IMR-90 (cell line): ENCODE measurements at regions not wholly inside any gene's neighbourhood (a gene's known extent, or its start where the extent isn't known, plus 50 kb on each side); places are given as distances from the start of the nearest gene placed in this dataset.

Source experiments
- ATAC-seq: fragments of 200-7000 bp; cut with Tn5 transposase; 2 replicates; pipeline ENCODE4 v1.9.1; 2020; ENCODE audit warnings: low read depth, mild to moderate bottlenecking, moderate library complexity
- BruUV-seq: library from RNA; stranded (reverse); fragments of 400-500 nt; replicated peaks from 2 replicates; lab custom pipeline; 2021; lab: Mats Ljungman, UMichigan
- CTCF ChIA-PET: fragments of 300-600 bp; formaldehyde crosslinking; extraction: SDS; loops from one replicate; lab custom pipeline; 2021; ENCODE audit warnings: antibody characterized with exemption; lab: Yijun Ruan, JAX
- POLR2A ChIA-PET: fragments of 300-600 bp; sonication (Branson Sonifier 250); formaldehyde crosslinking; loops from one replicate; lab custom pipeline; 2022; ENCODE audit warnings: antibody characterized with exemption; ENCODE audit not compliant: unreplicated experiment; lab: Charles Lee
- DNase-seq: peaks from one replicate; pipeline ENCODE4 v3.0.0; 2013
- H2AFZ ChIP-seq: replicated peaks from 2 replicates; pipeline ENCODE3; 2013; ENCODE audit warnings: low read length, mild to moderate bottlenecking; ENCODE audit not compliant: poor library complexity
- H2AK5ac ChIP-seq: 2 replicates; pipeline ENCODE4 v1.6.1; 2013; ENCODE audit warnings: low read depth, low read length, inconsistent platforms
- H2AK9ac ChIP-seq: replicated peaks from 2 replicates; pipeline ENCODE3; 2013; ENCODE audit warnings: mild to moderate bottlenecking, low read depth, low read length, moderate library complexity; ENCODE audit not compliant: poor library complexity
- H2BK120ac ChIP-seq: 2 replicates; pipeline ENCODE4 v1.6.1; 2013; ENCODE audit warnings: low read depth, low read length, inconsistent platforms
- H2BK15ac ChIP-seq: 3 replicates; pipeline ENCODE4 v1.6.1; 2013; ENCODE audit warnings: low read depth, low read length, inconsistent platforms
- H2BK20ac ChIP-seq: 2 replicates; pipeline ENCODE4 v1.6.1; 2013; ENCODE audit warnings: low read depth, mild to moderate bottlenecking, inconsistent platforms, low read length, moderate library complexity
- H2BK5ac ChIP-seq: 2 replicates; pipeline ENCODE4 v1.6.1; 2013; ENCODE audit warnings: mild to moderate bottlenecking, low read depth, low read length, inconsistent platforms; ENCODE audit not compliant: poor library complexity, severe bottlenecking
- H3K14ac ChIP-seq: replicated peaks from 2 replicates; pipeline ENCODE4 v1.6.1; 2013; ENCODE audit warnings: low read depth, low read length, inconsistent platforms
- H3K18ac ChIP-seq: 2 replicates; pipeline ENCODE4 v1.6.1; 2013; ENCODE audit warnings: low read depth, low read length, control low read depth
- H3K23ac ChIP-seq: 2 replicates; pipeline ENCODE4 v1.6.1; 2013; ENCODE audit warnings: low read depth, low read length, inconsistent platforms
- H3K27ac ChIP-seq: 2 replicates; pipeline ENCODE4 v1.5.1; 2013; ENCODE audit warnings: mild to moderate bottlenecking, control low read depth, low read length; ENCODE audit not compliant: insufficient read depth
- H3K27me3 ChIP-seq: 2 replicates; pipeline ENCODE4 v1.6.1; 2013; ENCODE audit warnings: low read length; ENCODE audit not compliant: control insufficient read depth, insufficient read depth
- H3K36me3 ChIP-seq: 2 replicates; pipeline ENCODE4 v1.6.1; 2013; ENCODE audit warnings: low read length, mixed read lengths; ENCODE audit not compliant: control insufficient read depth, insufficient read depth
- H3K4ac ChIP-seq: 2 replicates; pipeline ENCODE4 v1.6.1; 2013; ENCODE audit warnings: low read depth, low read length, inconsistent platforms
- H3K4me1 ChIP-seq: 2 replicates; pipeline ENCODE4 v1.6.1; 2013; ENCODE audit warnings: low read length, mixed read lengths; ENCODE audit not compliant: control insufficient read depth, insufficient read depth
- H3K4me2 ChIP-seq: 2 replicates; pipeline ENCODE4 v1.6.1; 2013; ENCODE audit warnings: low read depth, mild to moderate bottlenecking, control low read depth, low read length, moderate library complexity
- H3K4me3 ChIP-seq: 2 replicates; pipeline ENCODE4 v1.5.1; 2013; ENCODE audit warnings: low read depth, mild to moderate bottlenecking, control low read depth, low read length, moderate library complexity; ENCODE audit not compliant: insufficient read depth
- H3K56ac ChIP-seq: 2 replicates; pipeline ENCODE4 v1.6.1; 2013; ENCODE audit warnings: low read length, inconsistent platforms; ENCODE audit not compliant: insufficient read depth; ENCODE audit errors: extremely low read depth
- H3K79me1 ChIP-seq, 2 experiments: 2 replicates each; pipeline ENCODE4 v1.6.1; 2013; ENCODE audit warnings: low read length in 2 of 2, inconsistent platforms in 1 of 2, low read depth in 1 of 2
- H3K9ac ChIP-seq: 2 replicates; pipeline ENCODE4 v1.6.1; 2013; ENCODE audit warnings: low read depth, low read length, control low read depth
- H3K9me1 ChIP-seq: 2 replicates; pipeline ENCODE4 v1.6.1; 2013; ENCODE audit warnings: low read length, inconsistent platforms; ENCODE audit not compliant: insufficient read depth
- H3K9me3 ChIP-seq: 2 replicates; pipeline ENCODE4 v1.6.1; 2013; ENCODE audit warnings: low read length; ENCODE audit not compliant: control insufficient read depth, insufficient read depth
- H4K20me1 ChIP-seq: 2 replicates; pipeline ENCODE4 v1.6.1; 2013; ENCODE audit warnings: low read length, inconsistent platforms; ENCODE audit not compliant: insufficient read depth
- H4K5ac ChIP-seq: 2 replicates; pipeline ENCODE4 v1.6.1; 2013; ENCODE audit warnings: mild to moderate bottlenecking, low read depth, low read length, control low read depth
- H4K8ac ChIP-seq, 2 experiments: 2 replicates each; pipeline ENCODE4 v1.6.1; 2013; ENCODE audit warnings: low read depth in 2 of 2, low read length in 2 of 2, control low read depth in 1 of 2, inconsistent platforms in 1 of 2
- H4K91ac ChIP-seq: 2 replicates; pipeline ENCODE4 v1.6.1; 2013; ENCODE audit warnings: low read depth, low read length, inconsistent platforms; ENCODE audit not compliant: insufficient read depth
- CEBPB ChIP-seq: IDR thresholded peaks from 2 replicates; pipeline ENCODE4 v1.6.1; 2012; ENCODE audit warnings: low read depth, low read length, improper control_type of control experiment
- MAFK ChIP-seq: IDR thresholded peaks from 2 replicates; pipeline ENCODE4 v1.6.1; 2012; ENCODE audit warnings: low read depth, low read length, improper control_type of control experiment
- MAZ ChIP-seq: IDR thresholded peaks from 2 replicates; pipeline ENCODE4 v1.6.1; 2012; ENCODE audit warnings: low read depth, mild to moderate bottlenecking, low read length, improper control_type of control experiment, moderate library complexity, borderline replicate concordance
- RAD21 ChIP-seq: IDR thresholded peaks from 2 replicates; pipeline ENCODE4 v1.6.1; 2012; ENCODE audit warnings: low read length, improper control_type of control experiment
- WGBS, 2 experiments: methylation state at CpG; one replicate each; pipeline versions ENCODE4 v1.1.5 to v1.1.7; 2013; ENCODE audit warnings: missing lambda C conversion rate in 2 of 2; ENCODE audit not compliant: insufficient read length in 1 of 2; ENCODE audit errors: extremely low coverage in 2 of 2; 5-methylcytosine and 5-hydroxymethylcytosine counted together
- dilution Hi-C: fragments of 300-500 bp; cut with HindIII; formaldehyde crosslinking; loops from one replicate; pipeline ENCODE4 v1.14.3; 2018; ENCODE audit warnings: low sequenced_read_pairs; ENCODE audit not compliant: unreplicated experiment
- in situ Hi-C: fragments of 300-500 bp; cut with MboI; formaldehyde crosslinking; loops from 3 replicates; pipeline ENCODE4 v1.14.3; 2019; ENCODE audit warnings: low sequenced_read_pairs, inconsistent platforms, mixed read lengths
- intact Hi-C: fragments of 100-400 bp; cut with micrococcal nuclease; formaldehyde crosslinking; loops from 2 replicates; pipeline ENCODE4 v1.10.0; 2022
- TF ChIP-seq, protein P1 (sequence below): fragments of 150-350 bp; IDR thresholded peaks from 2 replicates; pipeline ENCODE4 v1.6.1; 2016; ENCODE audit warnings: low read depth, mild to moderate bottlenecking, low read length, moderate library complexity, borderline replicate concordance
- TF ChIP-seq, protein P2 (sequence below): conservative IDR thresholded peaks from 2 replicates; pipeline ENCODE4 v1.5.1; 2012; ENCODE audit warnings: mild to moderate bottlenecking, low read depth, low read length, improper control_type of control experiment

DNA sequence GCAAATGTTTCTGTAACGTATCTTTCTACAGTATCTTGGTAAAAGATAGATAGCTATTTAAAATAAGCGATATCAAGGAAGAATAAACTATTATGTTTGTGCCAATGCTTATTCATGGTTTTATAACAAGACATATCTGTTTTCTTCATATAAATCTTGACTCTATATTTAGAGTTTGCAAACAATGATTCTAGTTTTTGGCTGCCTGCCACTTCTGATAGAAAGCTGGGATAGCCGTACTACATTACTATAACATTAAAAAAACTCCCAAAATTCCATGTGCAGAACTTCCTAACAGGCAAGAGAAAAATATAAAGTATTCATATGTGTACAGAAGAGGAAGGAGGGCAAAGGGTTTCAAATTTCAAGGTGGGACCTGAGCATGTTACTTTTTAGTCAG is 985.0 kb downstream of the BCL11A start:
- WGBS, 2 experiments, result no CpG with 5 or more reads among the region's 3 CpGs
- CTCF ChIA-PET, result no interaction called here
- BruUV-seq, result no TSS peak
- no peak overlapping the region for H2BK20ac ChIP-seq
- no peaks in the 10 kb centered on the region for H4K20me1 ChIP-seq
- no peaks in the 10 kb centered on the region for H3K36me3 ChIP-seq
- H3K79me1 ChIP-seq, result no peaks in the 10 kb centered on the region
- intact Hi-C loops, result no loop called here
- H3K4me1 ChIP-seq, result no peaks in the 10 kb centered on the region
- no peak overlapping the region for H2BK15ac ChIP-seq
- no peaks in the 10 kb centered on the region for H3K27me3 ChIP-seq
- no peaks in the 10 kb centered on the region for H3K9me1 ChIP-seq
- POLR2A ChIA-PET, result no interaction called here
- H3K4me3 ChIP-seq, result no peak overlapping the region
- H2AK5ac ChIP-seq, result no peak overlapping the region
- no peak overlapping the region for H4K8ac ChIP-seq
- DNase-seq, result no peak
- dilution Hi-C loops, result no loop called here
- H2BK5ac ChIP-seq, result no peak overlapping the region
- H3K18ac ChIP-seq, result no peak overlapping the region
- H3K4me2 ChIP-seq, result no peak overlapping the region
- no peak overlapping the region for H4K91ac ChIP-seq
- TF ChIP-seq RAD21 (no peak), MAZ (no peak), CEBPB (no peak), MAFK (no peak)
- TF ChIP-seq, protein P1, sequence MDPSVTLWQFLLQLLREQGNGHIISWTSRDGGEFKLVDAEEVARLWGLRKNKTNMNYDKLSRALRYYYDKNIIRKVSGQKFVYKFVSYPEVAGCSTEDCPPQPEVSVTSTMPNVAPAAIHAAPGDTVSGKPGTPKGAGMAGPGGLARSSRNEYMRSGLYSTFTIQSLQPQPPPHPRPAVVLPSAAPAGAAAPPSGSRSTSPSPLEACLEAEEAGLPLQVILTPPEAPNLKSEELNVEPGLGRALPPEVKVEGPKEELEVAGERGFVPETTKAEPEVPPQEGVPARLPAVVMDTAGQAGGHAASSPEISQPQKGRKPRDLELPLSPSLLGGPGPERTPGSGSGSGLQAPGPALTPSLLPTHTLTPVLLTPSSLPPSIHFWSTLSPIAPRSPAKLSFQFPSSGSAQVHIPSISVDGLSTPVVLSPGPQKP, result no peak
- TF ChIP-seq, protein P2, sequence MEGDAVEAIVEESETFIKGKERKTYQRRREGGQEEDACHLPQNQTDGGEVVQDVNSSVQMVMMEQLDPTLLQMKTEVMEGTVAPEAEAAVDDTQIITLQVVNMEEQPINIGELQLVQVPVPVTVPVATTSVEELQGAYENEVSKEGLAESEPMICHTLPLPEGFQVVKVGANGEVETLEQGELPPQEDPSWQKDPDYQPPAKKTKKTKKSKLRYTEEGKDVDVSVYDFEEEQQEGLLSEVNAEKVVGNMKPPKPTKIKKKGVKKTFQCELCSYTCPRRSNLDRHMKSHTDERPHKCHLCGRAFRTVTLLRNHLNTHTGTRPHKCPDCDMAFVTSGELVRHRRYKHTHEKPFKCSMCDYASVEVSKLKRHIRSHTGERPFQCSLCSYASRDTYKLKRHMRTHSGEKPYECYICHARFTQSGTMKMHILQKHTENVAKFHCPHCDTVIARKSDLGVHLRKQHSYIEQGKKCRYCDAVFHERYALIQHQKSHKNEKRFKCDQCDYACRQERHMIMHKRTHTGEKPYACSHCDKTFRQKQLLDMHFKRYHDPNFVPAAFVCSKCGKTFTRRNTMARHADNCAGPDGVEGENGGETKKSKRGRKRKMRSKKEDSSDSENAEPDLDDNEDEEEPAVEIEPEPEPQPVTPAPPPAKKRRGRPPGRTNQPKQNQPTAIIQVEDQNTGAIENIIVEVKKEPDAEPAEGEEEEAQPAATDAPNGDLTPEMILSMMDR, result no peak
- no peak overlapping the region for H3K4ac ChIP-seq
- no peak overlapping the region for H3K23ac ChIP-seq
- no peak overlapping the region for H2AFZ ChIP-seq
- no peaks in the 10 kb centered on the region; the same call in 1 of the 2 replicates for H3K9me3 ChIP-seq
- H4K5ac ChIP-seq, result no peak overlapping the region
- no peak overlapping the region for H2BK120ac ChIP-seq
- in situ Hi-C loops, result no loop called here
- no peak overlapping the region for H3K9ac ChIP-seq
- H3K56ac ChIP-seq, result no peak overlapping the region
- no peak overlapping the region for H3K14ac ChIP-seq
- no peak overlapping the region for H2AK9ac ChIP-seq
- no peak for ATAC-seq
- no peak overlapping the region for H3K27ac ChIP-seq
